ENCODE measurements at regions not wholly inside any gene's neighbourhood (a gene's known extent, or its start where the extent isn't known, plus 50 kb on each side); places are given as distances from the start of the nearest gene placed in this dataset.
A peak's percentile ranks its signal among the peaks of the same experiment; 100 is the strongest.

DNA sequence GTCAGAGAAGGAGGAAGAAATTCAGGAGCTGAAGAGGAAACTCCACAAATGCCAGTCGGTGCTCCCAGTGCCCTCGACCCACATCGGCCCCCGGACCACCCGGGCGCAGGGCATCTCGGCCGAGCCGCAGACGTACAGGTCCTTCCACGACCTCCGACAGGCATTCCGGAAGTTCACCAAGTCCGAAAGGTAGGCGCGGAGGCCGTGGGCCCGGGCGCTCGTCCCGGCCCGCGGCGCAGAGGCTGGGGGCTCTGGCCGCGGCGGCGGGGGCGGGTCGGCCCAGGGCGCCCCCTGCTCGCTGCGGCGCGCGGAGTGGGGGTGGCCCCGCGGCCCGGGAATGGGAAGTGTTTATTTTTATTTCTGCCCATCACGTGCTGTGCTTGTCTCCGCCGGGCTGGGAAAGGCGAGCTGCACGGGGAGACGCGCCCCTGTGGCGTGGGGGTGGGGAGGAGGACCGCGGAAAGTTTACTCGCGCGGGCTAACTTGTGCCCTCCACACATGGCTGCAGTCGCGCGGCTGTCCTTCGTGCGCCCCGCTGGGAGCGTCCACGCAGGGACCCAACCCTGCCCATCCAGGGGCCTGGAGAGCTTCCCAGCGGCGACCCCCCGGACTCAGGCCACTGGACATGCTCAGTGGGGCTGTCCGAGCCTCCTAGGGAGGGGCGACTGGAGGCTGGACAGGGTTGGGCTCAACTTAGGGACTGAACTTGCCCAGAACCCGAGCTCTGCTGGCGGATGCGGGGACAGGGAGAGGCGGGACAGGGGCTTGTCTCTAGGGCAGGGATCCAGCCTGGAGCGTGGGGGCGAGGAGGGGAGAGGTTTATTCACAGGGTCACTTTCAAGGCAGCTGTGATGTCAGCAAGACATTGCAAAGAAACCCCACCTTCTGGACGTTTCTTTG lies 82.6 kb upstream of the PRKG1 start:
- WGBS (ENCODE audit: low lambda C conversion rate) = 1% methylated on average over 20 of the region's 72 CpGs
- no peaks in the 10 kb centered on the region for H3K9me3 ChIP-seq (ENCODE audit: low read length)
- H3K27me3 ChIP-seq (ENCODE audit: control insufficient read depth in 1 of 2, insufficient read depth in 2 of 2, low read length in 2 of 2) = peaks cover 6 to 46% of the 10 kb centered on the region in 2 experiments
- TF ChIP-seq ZNF687 (CRISPR knock-in tag; IDR thresholded peaks at IDR 0.05) (peak; percentile 14; the same call in 1 of the 2 replicates), ZFY (CRISPR knock-in tag; IDR thresholded peaks at IDR 0.05) (0 out of 2 replicates have a peak, but pooled peaks have one; percentile 12), CENPX (CRISPR knock-in tag; IDR thresholded peaks at IDR 0.05) (no peak), ZNF557 (CRISPR knock-in tag; IDR thresholded peaks at IDR 0.05) (no peak), ZNF350 (CRISPR knock-in tag; IDR thresholded peaks at IDR 0.05; ENCODE audit: borderline replicate concordance, low read depth) (no peak), ZBTB7A (CRISPR knock-in tag; IDR thresholded peaks at IDR 0.05) (no peak), HDAC1 (CRISPR knock-in tag; IDR thresholded peaks at IDR 0.05) (no peak), MTF2 (CRISPR knock-in tag; IDR thresholded peaks at IDR 0.05; ENCODE audit: borderline replicate concordance) (0 out of 2 replicates have a peak, but pooled peaks have one; percentile 27)
- TF ChIP-seq, protein P1, sequence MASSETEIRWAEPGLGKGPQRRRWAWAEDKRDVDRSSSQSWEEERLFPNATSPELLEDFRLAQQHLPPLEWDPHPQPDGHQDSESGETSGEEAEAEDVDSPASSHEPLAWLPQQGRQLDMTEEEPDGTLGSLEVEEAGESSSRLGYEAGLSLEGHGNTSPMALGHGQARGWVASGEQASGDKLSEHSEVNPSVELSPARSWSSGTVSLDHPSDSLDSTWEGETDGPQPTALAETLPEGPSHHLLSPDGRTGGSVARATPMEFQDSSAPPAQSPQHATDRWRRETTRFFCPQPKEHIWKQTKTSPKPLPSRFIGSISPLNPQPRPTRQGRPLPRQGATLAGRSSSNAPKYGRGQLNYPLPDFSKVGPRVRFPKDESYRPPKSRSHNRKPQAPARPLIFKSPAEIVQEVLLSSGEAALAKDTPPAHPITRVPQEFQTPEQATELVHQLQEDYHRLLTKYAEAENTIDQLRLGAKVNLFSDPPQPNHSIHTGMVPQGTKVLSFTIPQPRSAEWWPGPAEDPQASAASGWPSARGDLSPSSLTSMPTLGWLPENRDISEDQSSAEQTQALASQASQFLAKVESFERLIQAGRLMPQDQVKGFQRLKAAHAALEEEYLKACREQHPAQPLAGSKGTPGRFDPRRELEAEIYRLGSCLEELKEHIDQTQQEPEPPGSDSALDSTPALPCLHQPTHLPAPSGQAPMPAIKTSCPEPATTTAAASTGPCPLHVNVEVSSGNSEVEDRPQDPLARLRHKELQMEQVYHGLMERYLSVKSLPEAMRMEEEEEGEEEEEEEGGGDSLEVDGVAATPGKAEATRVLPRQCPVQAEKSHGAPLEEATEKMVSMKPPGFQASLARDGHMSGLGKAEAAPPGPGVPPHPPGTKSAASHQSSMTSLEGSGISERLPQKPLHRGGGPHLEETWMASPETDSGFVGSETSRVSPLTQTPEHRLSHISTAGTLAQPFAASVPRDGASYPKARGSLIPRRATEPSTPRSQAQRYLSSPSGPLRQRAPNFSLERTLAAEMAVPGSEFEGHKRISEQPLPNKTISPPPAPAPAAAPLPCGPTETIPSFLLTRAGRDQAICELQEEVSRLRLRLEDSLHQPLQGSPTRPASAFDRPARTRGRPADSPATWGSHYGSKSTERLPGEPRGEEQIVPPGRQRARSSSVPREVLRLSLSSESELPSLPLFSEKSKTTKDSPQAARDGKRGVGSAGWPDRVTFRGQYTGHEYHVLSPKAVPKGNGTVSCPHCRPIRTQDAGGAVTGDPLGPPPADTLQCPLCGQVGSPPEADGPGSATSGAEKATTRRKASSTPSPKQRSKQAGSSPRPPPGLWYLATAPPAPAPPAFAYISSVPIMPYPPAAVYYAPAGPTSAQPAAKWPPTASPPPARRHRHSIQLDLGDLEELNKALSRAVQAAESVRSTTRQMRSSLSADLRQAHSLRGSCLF (CRISPR knock-in tag; IDR thresholded peaks at IDR 0.05; ENCODE audit: borderline replicate concordance) = no peak
- H3K4me3 ChIP-seq (replicated peaks in 1 of 3; ENCODE audit: insufficient read depth in 1 of 3, low read depth in 2 of 3, low read length in 3 of 3) = peak overlapping the region; percentile 47 to 70 (median 49); a peak in 5 of 6 replicates
- no peak overlapping the region for H2AFZ ChIP-seq (ENCODE audit: low read length)
- CTCF ChIA-PET (ENCODE audit: low intra/inter-chr PET ratio, low total read pairs) = no interaction called here
- no peak overlapping the region for H3K9ac ChIP-seq (ENCODE audit: insufficient read depth, low read depth, low read length)
- in situ Hi-C loops (cut with HindIII; ENCODE audit: extremely low pct_ligation_motif_present, low pct_unique_long_range_greater_than_20kb) = loop anchor here (10.0 kb wide), 1 partner anchor 207 kb away; no protein-coding TSS in a partner anchor
- FAIRE-seq (no peak), ATAC-seq (peak; percentile 67), DNase-seq (ENCODE audit: low spot score) (no peak)
- no peaks in the 10 kb centered on the region for H3K36me3 ChIP-seq (replicated peaks in 1 of 2; ENCODE audit: control insufficient read depth in 1 of 2, insufficient read depth in 2 of 2, low read length in 2 of 2)
- POLR2A ChIA-PET = no interaction called here
- H4K20me1 ChIP-seq (ENCODE audit: insufficient read depth, low read length) = no peaks in the 10 kb centered on the region
- H3K79me2 ChIP-seq (ENCODE audit: insufficient read depth, low read length) = no peaks in the 10 kb centered on the region
- intact Hi-C loops (cut with micrococcal nuclease; ENCODE audit: unreplicated experiment) = loop anchor here (10.0 kb wide), 1 partner anchor 197 kb away; no protein-coding TSS in a partner anchor
- no peak overlapping the region for H3K27ac ChIP-seq (ENCODE audit: extremely low read length, insufficient read depth, low read length)
- no TSS peak for BruUV-seq (replicated peaks)
- H3K4me2 ChIP-seq (ENCODE audit: low read depth, low read length) = peak overlapping the region; percentile 87
- 0 out of 2 replicates have a peak, but pooled peaks cover 8% of the 10 kb centered on the region for H3K4me1 ChIP-seq (ENCODE audit: insufficient read depth, low read length)
